GM23338 (cell line): ENCODE measurements at regions not wholly inside any gene's neighbourhood (a gene's known extent, or its start where the extent isn't known, plus 50 kb on each side); places are given as distances from the start of the nearest gene placed in this dataset.

Source experiments
- ATAC-seq: fragments of 200-7000 bp; cut with Tn5 transposase; 3 replicates; pipeline ENCODE4 v1.9.1; 2020
- DNase-seq: peaks from one replicate; pipeline ENCODE4 v3.0.0-alpha.2; 2015; ENCODE audit warnings: low spot score
- H2AFZ ChIP-seq: fragments of 200-600 bp; sonication (generic); 2 replicates; pipeline ENCODE4 v1.8.0; 2016; ENCODE audit warnings: antibody characterized with exemption, mild to moderate bottlenecking, moderate library complexity
- H3F3A ChIP-seq: fragments of 200-600 bp; sonication (generic); replicated peaks from 2 replicates; pipeline ENCODE4 v1.8.0; 2017; ENCODE audit warnings: antibody characterized with exemption, mixed run types, low read depth
- H3K27ac ChIP-seq: fragments of 200-600 bp; sonication (generic); 2 replicates; pipeline ENCODE4 v1.6.1; 2016; ENCODE audit warnings: low read depth
- H3K27me3 ChIP-seq: fragments of 200-600 bp; sonication (generic); 2 replicates; pipeline ENCODE4 v1.8.0; 2016; ENCODE audit warnings: mild to moderate bottlenecking, mixed run types, moderate library complexity; ENCODE audit not compliant: insufficient read depth
- H3K36me3 ChIP-seq: fragments of 200-600 bp; sonication (generic); 2 replicates; pipeline ENCODE4 v1.8.0; 2016; ENCODE audit warnings: mild to moderate bottlenecking; ENCODE audit not compliant: insufficient read depth
- H3K4me1 ChIP-seq: fragments of 200-600 bp; sonication (generic); 2 replicates; pipeline ENCODE4 v1.8.0; 2016; ENCODE audit warnings: mild to moderate bottlenecking, moderate library complexity; ENCODE audit not compliant: insufficient read depth
- H3K4me2 ChIP-seq: fragments of 200-600 bp; sonication (generic); 2 replicates; pipeline ENCODE4 v1.7.1; 2017; ENCODE audit warnings: mixed run types
- H3K4me3 ChIP-seq: fragments of 200-600 bp; sonication (generic); 2 replicates; pipeline ENCODE4 v1.6.1; 2016; ENCODE audit warnings: mixed run types
- H3K79me2 ChIP-seq: fragments of 200-600 bp; sonication (generic); replicated peaks from 2 replicates; pipeline ENCODE4 v1.8.0; 2017; ENCODE audit warnings: mild to moderate bottlenecking; ENCODE audit not compliant: insufficient read depth
- H3K9me2 ChIP-seq: fragments of 200-600 bp; sonication (generic); 2 replicates; pipeline ENCODE4 v1.8.0; 2017; ENCODE audit not compliant: insufficient read depth
- H4K20me1 ChIP-seq: fragments of 200-600 bp; sonication (generic); replicated peaks from 2 replicates; pipeline ENCODE4 v1.8.0; 2017; ENCODE audit warnings: mild to moderate bottlenecking; ENCODE audit not compliant: insufficient read depth
- H3K27ac Mint-ChIP-seq: 2 replicates; pipeline ENCODE4 v1.8.0; 2020; ENCODE audit warnings: inconsistent platforms, mild to moderate bottlenecking, moderate library complexity, mixed read lengths
- H3K27me3 Mint-ChIP-seq: 3 replicates; pipeline ENCODE4 v1.8.0; 2022; ENCODE audit warnings: low read depth, mild to moderate bottlenecking, moderate library complexity, mixed read lengths, inconsistent platforms; ENCODE audit not compliant: insufficient read depth, poor library complexity
- H3K36me3 Mint-ChIP-seq: 3 replicates; pipeline ENCODE4 v1.8.0; 2021; ENCODE audit warnings: low read depth, mild to moderate bottlenecking, inconsistent platforms, moderate library complexity, mixed read lengths
- H3K4me1 Mint-ChIP-seq: 3 replicates; pipeline ENCODE4 v1.8.0; 2020; ENCODE audit warnings: mild to moderate bottlenecking, inconsistent platforms, mixed read lengths
- H3K4me3 Mint-ChIP-seq: 3 replicates; pipeline ENCODE4 v1.8.0; 2021; ENCODE audit warnings: moderate library complexity, mild to moderate bottlenecking, inconsistent platforms, mixed read lengths
- H3K9me3 Mint-ChIP-seq: 3 replicates; pipeline ENCODE4 v1.8.0; 2020; ENCODE audit warnings: moderate library complexity, mild to moderate bottlenecking, inconsistent platforms, mixed read lengths
- CREB1 ChIP-seq: fragments of 250-450 bp; sonication (Bioruptor Pico); IDR thresholded peaks from 2 replicates; pipeline ENCODE4 v1.5.0; 2020; ENCODE audit warnings: low read depth, mild to moderate bottlenecking, moderate library complexity
- EZH2 ChIP-seq: fragments of 200-600 bp; sonication (generic); IDR thresholded peaks from one replicate; pipeline ENCODE4 v1.8.0; 2017; ENCODE audit warnings: antibody characterized with exemption, mild to moderate bottlenecking, low read depth; ENCODE audit not compliant: unreplicated experiment
- EZH2phosphoT487 ChIP-seq: fragments of 200-600 bp; sonication (generic); IDR thresholded peaks from one replicate; pipeline ENCODE4 v1.8.1; 2018; ENCODE audit warnings: antibody characterized with exemption; ENCODE audit not compliant: unreplicated experiment
- JUNB ChIP-seq: IDR thresholded peaks from one replicate; pipeline ENCODE4 v1.6.1; 2016; ENCODE audit warnings: antibody characterized with exemption; ENCODE audit not compliant: unreplicated experiment
- NANOG ChIP-seq: IDR thresholded peaks from 2 replicates; pipeline ENCODE4 v1.6.1; 2016; ENCODE audit warnings: antibody characterized with exemption, borderline replicate concordance
- POLR2AphosphoS5 ChIP-seq: IDR thresholded peaks from 2 replicates; pipeline ENCODE4 v1.6.1; 2016; ENCODE audit warnings: antibody characterized with exemption, low read depth
- STAT1 ChIP-seq: IDR thresholded peaks from one replicate; pipeline ENCODE4 v1.6.1; 2016; ENCODE audit warnings: antibody characterized with exemption; ENCODE audit not compliant: unreplicated experiment
- ZNF114 ChIP-seq: fragments of 250-450 bp; sonication (Bioruptor Pico); IDR thresholded peaks from 2 replicates; pipeline ENCODE4 v1.5.0; 2020; ENCODE audit warnings: mild to moderate bottlenecking, moderate library complexity
- ZNF331 ChIP-seq: fragments of 250-450 bp; sonication (Bioruptor Pico); IDR thresholded peaks from 2 replicates; pipeline ENCODE4 v1.5.0; 2020; ENCODE audit warnings: low read depth, mild to moderate bottlenecking, moderate library complexity
- TF ChIP-seq, protein P1 (sequence below): IDR thresholded peaks from 2 replicates; pipeline ENCODE4 v1.6.1; 2016; ENCODE audit warnings: antibody characterized with exemption
- TF ChIP-seq, protein P2 (sequence below), 2 experiments: fragments of 200-600 bp in 1 of 2; sonication (generic) in 1 of 2; conservative IDR thresholded peaks; 2 replicates each; pipeline versions ENCODE4 v1.5.1 to v1.6.1; 2016 to 2017; ENCODE audit warnings: antibody characterized with exemption in 2 of 2, low read depth in 2 of 2, mild to moderate bottlenecking in 2 of 2, moderate library complexity in 1 of 2

DNA sequence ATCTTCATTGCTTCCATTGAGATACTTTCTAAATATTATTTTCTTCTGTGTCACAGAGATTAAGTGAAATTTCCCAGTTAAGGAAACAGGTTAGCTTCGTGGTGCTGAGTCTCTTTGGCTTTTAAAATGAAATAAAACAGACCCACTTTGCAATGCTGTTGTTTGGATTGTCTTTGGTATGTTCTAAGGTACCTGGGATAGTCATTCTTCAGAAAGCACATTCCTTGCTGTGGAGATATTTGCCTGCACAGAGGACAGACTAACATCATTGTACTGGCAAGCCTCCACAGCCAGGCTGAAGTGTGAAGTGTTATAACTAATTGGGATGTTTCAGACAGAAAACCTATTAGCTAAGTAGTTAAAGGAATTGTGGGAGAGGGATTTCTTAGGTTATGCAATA, 148.8 kb upstream of the EPHA7 start:
- H3K27ac ChIP-seq: no peak overlapping the region
- no peaks in the 10 kb centered on the region for H3K79me2 ChIP-seq
- H3K27me3 Mint-ChIP-seq: no peaks in the 10 kb centered on the region
- H3K36me3 Mint-ChIP-seq: no peaks in the 10 kb centered on the region
- no peak overlapping the region for H3K4me3 ChIP-seq
- H3K36me3 ChIP-seq: no peaks in the 10 kb centered on the region
- no peak overlapping the region for H3K27ac Mint-ChIP-seq
- H3K4me1 ChIP-seq: no peaks in the 10 kb centered on the region
- DNase-seq: no peak
- no peak for ATAC-seq
- no peak for TF ChIP-seq JUNB
- no peak for TF ChIP-seq NANOG
- no peak overlapping the region for H3K4me2 ChIP-seq
- no peaks in the 10 kb centered on the region for H3K9me3 Mint-ChIP-seq
- H3K4me1 Mint-ChIP-seq: no peaks in the 10 kb centered on the region
- H4K20me1 ChIP-seq: no peaks in the 10 kb centered on the region
- H3K27me3 ChIP-seq: no peaks in the 10 kb centered on the region
- no peak overlapping the region for H2AFZ ChIP-seq
- no peaks in the 10 kb centered on the region for H3F3A ChIP-seq
- no peaks in the 10 kb centered on the region for H3K9me2 ChIP-seq
- no peak overlapping the region for H3K4me3 Mint-ChIP-seq

GRCh38 chr6:93567164-93567563, 147.8 kb upstream of the EPHA7 start:
- no peaks in the 10 kb centered on the region for H3F3A ChIP-seq
- TF ChIP-seq EZH2: no peak
- TF ChIP-seq NANOG: no peak
- TF ChIP-seq, protein P1, sequence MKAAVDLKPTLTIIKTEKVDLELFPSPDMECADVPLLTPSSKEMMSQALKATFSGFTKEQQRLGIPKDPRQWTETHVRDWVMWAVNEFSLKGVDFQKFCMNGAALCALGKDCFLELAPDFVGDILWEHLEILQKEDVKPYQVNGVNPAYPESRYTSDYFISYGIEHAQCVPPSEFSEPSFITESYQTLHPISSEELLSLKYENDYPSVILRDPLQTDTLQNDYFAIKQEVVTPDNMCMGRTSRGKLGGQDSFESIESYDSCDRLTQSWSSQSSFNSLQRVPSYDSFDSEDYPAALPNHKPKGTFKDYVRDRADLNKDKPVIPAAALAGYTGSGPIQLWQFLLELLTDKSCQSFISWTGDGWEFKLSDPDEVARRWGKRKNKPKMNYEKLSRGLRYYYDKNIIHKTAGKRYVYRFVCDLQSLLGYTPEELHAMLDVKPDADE: no peak
- TF ChIP-seq ZNF331 (CRISPR knock-in tag): no peak
- TF ChIP-seq ZNF114: no peak
- TF ChIP-seq STAT1: no peak
- no peak for TF ChIP-seq CREB1
- no peak for TF ChIP-seq EZH2phosphoT487
- TF ChIP-seq, protein P2, sequence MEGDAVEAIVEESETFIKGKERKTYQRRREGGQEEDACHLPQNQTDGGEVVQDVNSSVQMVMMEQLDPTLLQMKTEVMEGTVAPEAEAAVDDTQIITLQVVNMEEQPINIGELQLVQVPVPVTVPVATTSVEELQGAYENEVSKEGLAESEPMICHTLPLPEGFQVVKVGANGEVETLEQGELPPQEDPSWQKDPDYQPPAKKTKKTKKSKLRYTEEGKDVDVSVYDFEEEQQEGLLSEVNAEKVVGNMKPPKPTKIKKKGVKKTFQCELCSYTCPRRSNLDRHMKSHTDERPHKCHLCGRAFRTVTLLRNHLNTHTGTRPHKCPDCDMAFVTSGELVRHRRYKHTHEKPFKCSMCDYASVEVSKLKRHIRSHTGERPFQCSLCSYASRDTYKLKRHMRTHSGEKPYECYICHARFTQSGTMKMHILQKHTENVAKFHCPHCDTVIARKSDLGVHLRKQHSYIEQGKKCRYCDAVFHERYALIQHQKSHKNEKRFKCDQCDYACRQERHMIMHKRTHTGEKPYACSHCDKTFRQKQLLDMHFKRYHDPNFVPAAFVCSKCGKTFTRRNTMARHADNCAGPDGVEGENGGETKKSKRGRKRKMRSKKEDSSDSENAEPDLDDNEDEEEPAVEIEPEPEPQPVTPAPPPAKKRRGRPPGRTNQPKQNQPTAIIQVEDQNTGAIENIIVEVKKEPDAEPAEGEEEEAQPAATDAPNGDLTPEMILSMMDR (conservative IDR thresholded peaks at IDR 0.05; ENCODE audit: low read depth in 2 of 2): no peak
- no peak for TF ChIP-seq POLR2AphosphoS5
- TF ChIP-seq JUNB: no peak
- Mint-ChIP-seq H3K9me3 (no peaks in the 10 kb centered on the region), H3K4me3 (no peak overlapping the region), H3K4me1 (no peaks in the 10 kb centered on the region), H3K36me3 (no peaks in the 10 kb centered on the region), H3K27ac (no peak overlapping the region), H3K27me3 (no peaks in the 10 kb centered on the region)
- H3K4me1 ChIP-seq: no peaks in the 10 kb centered on the region
- no peak for DNase-seq
- no peaks in the 10 kb centered on the region for H4K20me1 ChIP-seq
- no peak overlapping the region for H2AFZ ChIP-seq
- H3K36me3 ChIP-seq: no peaks in the 10 kb centered on the region
- no peak overlapping the region for H3K4me2 ChIP-seq
- H3K27ac ChIP-seq: no peak overlapping the region
- ATAC-seq: no peak
- H3K79me2 ChIP-seq: no peaks in the 10 kb centered on the region
- H3K4me3 ChIP-seq: no peak overlapping the region
- no peaks in the 10 kb centered on the region for H3K9me2 ChIP-seq
- no peaks in the 10 kb centered on the region for H3K27me3 ChIP-seq
